Stimulated activated CD4-positive, alpha-beta T cell treated with anti-CD3 and anti-CD28 coated beads, TNF-alpha, amount 100 ng/mL, for 24 hours (primary cell): ENCODE measurements at regions not wholly inside any gene's neighbourhood (a gene's known extent, or its start where the extent isn't known, plus 50 kb on each side); places are given as distances from the start of the nearest gene placed in this dataset.

Experiments used
- DNase-seq, 3 experiments: peaks; one replicate each; pipeline ENCODE4 v3.0.0-alpha.2; 2020; ENCODE audit warnings: low read depth in 3 of 3

DNA sequence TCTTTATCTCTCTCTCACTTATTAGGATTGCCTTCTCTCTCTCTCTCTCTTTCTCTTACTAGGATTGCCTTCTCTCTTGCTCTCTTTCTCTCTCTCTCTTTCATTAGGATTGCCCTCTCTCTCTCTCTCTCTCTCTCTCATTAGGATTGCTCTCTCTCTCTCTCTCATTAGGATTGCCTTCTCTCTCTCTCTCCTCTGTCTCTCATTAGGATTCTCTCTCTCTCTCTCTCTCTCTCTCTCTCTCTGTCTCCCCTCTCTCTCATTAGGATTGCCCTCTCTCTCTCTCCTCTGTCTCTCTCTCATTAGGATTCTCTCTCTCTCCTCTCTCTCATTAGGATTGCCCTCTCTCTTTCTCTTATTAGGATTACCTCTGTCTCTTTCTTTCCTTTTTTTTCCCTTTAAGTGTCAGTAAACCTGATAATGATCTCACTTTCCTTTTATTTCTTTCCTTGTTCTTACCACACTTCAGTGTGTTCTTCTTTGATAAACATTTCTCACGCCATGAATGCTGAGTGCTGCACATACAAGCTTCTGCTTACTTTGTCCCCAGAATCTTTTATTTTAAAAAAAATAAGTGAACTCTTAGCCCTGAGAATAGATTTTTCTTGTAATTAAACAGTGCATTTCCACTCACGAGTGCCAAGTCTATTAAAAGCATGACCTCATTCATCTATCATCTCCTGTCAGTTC lies 243.4 kb upstream of the TBC1D5 start:
- no peak for DNase-seq

GRCh38 chr3:17983106-17983505 lies 240.7 kb upstream of the TBC1D5 start:
- no peak for DNase-seq

DNA sequence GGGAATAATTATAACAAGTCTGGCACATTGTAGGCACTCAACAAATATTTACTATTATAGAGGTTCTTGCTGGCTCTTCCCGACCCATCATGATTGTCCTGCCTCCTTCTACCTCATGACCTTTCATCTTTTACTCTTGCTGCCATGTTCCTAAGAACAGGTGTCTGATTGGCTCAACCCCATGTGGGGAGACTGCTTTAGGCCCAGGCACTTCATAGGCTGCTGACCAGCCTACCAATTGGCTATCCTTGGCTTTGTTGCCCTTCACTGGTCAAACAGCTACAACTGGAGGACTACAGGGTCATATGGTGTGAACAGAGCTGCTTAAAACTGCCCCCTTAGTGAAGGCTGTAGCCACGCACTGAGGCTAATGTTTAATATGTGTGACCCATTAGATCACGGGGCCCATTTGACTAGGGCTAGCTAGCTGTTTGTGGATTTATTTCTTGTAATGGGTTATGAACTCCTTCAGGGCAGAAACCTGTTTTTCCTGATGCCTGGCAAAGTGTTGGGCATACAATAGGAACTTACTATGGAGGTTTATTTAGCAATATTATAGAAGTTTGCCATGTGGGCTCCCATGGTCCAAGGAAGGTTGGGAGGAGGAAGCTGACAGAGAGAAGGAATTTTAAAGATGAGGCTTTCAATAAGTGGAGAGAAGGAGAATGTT lies 239.9 kb upstream of the TBC1D5 start:
- DNase-seq, result no peak

GRCh38 chr3:17980863-17981262 lies 238.4 kb upstream of the TBC1D5 start:
- DNase-seq, result no peak

- no peak for DNase-seq
These were observed 237.5 kb upstream of the TBC1D5 start for GRCh38 chr3:17979911-17980310.

DNA sequence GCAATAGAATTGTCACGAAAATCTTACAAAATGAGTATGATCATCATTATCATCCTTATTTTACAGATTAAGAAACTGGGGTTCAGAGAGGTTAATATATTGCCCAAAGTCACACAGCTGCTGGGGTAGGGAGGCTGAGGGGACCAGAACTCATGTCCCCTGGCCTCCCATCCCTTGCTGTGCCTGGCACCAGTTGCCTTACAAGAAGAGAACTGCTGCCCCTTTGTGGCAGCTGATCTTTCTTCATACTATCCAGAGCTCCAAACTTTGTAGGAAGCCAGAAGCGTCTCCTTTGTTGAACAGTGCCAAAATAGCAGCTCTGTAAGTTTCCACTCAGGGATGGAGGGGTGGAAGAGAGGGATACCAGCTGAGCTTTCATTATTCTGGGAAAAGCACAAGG lies 236.8 kb upstream of the TBC1D5 start:
- DNase-seq, result no peak

- no peak for DNase-seq
These were observed 231.9 kb upstream of the TBC1D5 start for GRCh38 chr3:17974206-17974841.

- no peak for DNase-seq
These were observed 230.8 kb upstream of the TBC1D5 start for GRCh38 chr3:17972959-17973906.

DNA sequence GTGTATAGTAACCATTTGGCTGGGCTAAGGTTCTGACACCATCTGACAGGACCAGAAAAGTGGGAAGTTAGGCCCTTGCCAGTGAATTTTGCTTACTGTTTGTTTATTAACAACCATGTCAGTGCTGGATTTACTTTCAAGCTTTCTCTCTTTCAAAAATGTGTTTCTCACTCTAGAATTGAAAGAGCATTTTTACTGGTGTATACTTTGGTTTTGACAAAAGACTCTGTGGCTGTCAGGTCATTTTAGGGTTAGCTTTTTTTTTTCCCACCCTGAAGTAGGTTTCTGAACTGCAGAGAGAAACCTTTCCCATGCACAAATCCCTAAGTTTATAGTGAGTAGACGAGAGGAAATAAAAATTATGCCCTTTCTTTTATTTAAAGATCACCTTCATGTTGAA lies 230.0 kb upstream of the TBC1D5 start:
- no peak for DNase-seq

DNA sequence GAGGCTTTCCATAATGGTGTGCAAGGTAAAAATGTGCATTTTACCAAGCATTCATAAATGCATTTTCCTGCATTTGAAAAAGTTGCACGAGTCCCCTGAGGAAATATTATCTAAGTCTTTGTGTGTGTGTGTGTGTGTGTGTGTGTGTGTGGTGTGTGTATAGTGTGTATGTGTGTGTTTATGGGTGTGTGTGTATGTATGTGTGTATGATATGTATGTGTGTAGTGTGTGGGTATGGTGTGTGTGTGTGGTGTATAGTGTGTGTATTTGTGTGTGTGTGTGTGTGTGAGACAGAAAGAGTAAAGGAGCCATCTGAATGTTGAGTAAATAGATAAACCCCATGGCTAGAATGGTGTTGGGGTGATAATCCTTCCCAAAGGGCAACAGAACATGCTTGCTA lies 229.6 kb upstream of the TBC1D5 start:
- no peak for DNase-seq

GRCh38 chr3:17969985-17970568 lies 227.6 kb upstream of the TBC1D5 start:
- no peak for DNase-seq

DNA sequence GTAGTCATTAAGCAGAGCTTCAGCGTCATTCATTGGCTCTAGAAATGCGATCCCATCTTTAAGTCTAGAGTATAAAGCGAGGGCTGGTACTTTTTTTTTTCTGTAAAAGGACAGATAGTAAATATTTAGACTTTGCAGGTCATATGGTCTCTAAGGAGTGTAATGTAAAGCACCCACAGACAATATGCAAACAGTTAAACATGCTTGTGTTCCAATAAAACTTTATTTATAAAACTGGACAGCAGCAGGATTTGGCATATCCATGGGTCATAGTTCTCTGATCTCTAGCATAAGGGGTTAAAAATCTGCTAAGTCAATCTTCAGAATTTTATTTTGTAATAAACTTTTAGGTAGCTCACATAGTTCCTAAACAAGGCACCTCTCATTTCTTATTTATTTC lies 226.8 kb upstream of the TBC1D5 start:
- no peak for DNase-seq

- no peak for DNase-seq
These were observed 225.6 kb upstream of the TBC1D5 start for GRCh38 chr3:17967953-17968607.

DNA sequence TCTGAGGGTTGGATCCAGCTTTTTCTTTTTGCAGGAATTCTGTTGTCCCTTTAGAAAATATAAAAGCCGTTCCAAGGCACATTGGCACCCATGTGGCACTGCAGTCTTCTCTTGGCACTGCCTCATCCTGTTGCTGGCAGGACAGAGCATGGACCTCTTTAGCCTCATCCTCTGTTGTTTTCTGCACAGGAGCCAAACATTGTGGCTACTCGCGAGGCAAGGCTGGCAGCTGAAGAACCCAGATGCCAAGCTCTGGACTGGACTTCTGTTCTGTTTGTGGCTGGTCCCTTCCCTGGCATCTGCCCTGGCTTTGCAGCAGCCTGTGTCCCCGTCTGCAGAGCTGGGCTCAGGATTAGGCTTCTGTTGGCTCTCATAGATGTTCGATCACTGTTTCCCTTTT lies 224.7 kb upstream of the TBC1D5 start:
- DNase-seq, result no peak

- no peak for DNase-seq
These were observed 222.9 kb upstream of the TBC1D5 start for GRCh38 chr3:17965331-17965730.

DNA sequence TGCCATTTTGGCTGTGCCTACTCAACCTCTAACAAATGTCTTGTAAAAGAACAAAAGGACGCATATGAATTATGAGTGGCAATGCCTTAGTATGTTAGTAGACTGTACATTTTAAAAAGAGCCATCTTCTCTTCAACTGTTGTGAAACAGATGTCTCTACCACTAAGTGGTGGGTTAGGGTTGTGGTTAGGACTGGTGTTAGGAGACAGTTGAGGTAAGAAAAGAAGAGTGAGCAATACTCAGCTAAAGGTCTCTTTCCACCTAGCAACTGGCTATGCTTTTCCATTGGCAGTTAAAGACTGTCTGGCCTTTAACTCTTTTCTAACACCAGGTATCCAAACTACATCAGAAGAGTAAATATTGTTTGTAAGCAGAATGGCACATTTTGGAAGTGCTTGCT lies 221.7 kb upstream of the TBC1D5 start:
- DNase-seq, result no peak

DNA sequence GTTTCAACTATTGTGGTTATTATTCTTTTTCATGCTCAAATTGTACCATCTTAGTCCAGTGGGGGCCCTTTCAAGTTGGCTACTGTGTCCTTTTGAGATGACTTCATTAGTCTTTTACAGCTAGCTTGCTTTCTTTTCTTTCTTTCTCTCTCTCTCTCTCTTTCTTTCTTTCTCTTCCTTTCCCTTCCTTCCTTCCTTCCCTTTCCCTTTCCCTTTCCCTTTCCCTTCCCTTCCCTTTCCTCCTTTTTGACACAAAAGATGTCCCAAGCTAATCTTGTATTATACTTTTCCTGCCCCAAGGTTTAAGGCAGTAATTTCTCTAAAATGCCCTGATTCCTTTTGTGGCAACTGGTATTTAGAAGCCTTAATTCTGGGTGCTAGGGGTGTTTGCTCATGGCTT lies 213.0 kb upstream of the TBC1D5 start:
- DNase-seq, result no peak

DNA sequence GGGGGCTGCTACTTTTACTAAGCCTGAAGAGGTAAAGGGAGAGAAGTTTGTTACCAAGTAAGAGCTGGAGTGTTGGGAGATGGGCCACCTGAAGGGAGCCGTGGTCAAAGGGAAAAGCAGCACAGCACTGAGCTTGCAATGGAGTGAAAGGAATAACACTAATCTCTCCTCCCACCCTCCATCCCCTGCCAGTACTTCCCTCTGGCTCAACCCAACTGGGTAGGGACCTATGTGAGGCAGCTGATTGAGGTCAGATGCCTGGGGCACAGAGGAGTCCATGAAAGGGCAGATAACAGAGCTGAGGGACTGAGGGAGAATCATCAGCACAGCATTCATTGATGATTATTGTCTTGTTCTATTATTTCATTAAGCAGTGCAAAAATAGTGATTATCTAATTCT lies 212.4 kb upstream of the TBC1D5 start:
- no peak for DNase-seq

DNA sequence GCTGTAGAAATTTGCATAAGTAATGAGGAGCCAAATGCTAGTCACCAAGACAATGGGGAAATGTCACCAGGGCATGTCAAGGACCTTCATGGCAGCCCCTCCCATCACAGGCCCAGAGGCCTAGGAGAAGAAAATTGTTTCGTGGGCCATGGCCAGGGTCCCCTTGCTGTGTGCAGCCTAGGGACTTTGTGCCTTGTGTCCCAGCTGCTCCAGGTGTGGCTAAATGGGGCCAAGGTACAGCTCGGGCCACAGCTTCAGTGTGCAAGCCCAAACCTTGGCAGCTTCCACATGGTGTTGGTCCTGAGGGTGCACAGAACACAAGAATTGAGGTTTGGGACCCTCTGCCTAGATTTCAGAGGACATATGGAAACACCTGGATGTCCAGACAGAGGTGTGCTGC lies 208.8 kb upstream of the TBC1D5 start:
- no peak for DNase-seq

- DNase-seq, result no peak
These were observed 206.7 kb upstream of the TBC1D5 start for GRCh38 chr3:17949101-17949500.

- DNase-seq, result no peak
These were observed 205.4 kb upstream of the TBC1D5 start for GRCh38 chr3:17947833-17948232.
